Neural cell (in vitro differentiated cells): ENCODE measurements at regions not wholly inside any gene's neighbourhood (a gene's known extent, or its start where the extent isn't known, plus 50 kb on each side); places are given as distances from the start of the nearest gene placed in this dataset.

Experiments
- CTCF ChIP-seq: fragments of 450-650 bp; IDR thresholded peaks from 2 replicates; pipeline ENCODE4 v1.5.1; 2014; ENCODE audit warnings: antibody characterized with exemption, mild to moderate bottlenecking, moderate library complexity; ENCODE audit not compliant: poor library complexity, severe bottlenecking
- EP300 ChIP-seq: fragments of 450-650 bp; conservative IDR thresholded peaks from 2 replicates; pipeline ENCODE4 v1.6.1; 2014; ENCODE audit warnings: antibody characterized with exemption, mild to moderate bottlenecking, moderate library complexity; ENCODE audit not compliant: poor library complexity, severe bottlenecking
- EZH2 ChIP-seq: fragments of 200-600, 300-800 bp; shearing (Covaris generic), sonication (generic); IDR thresholded peaks from 2 replicates; pipeline ENCODE4 v1.6.1; 2014; ENCODE audit warnings: antibody characterized with exemption, low read length, borderline replicate concordance, mild to moderate bottlenecking; ENCODE audit not compliant: insufficient read depth, poor library complexity, severe bottlenecking
- MXI1 ChIP-seq: fragments of 450-650 bp; conservative IDR thresholded peaks from 2 replicates; pipeline ENCODE4 v1.6.1; 2014; ENCODE audit warnings: antibody characterized with exemption, mild to moderate bottlenecking; ENCODE audit not compliant: poor library complexity, severe bottlenecking
- POLR2AphosphoS5 ChIP-seq: IDR thresholded peaks from 2 replicates; pipeline ENCODE4 v1.6.1; 2012
- RAD21 ChIP-seq: fragments of 450-650 bp; conservative IDR thresholded peaks from 2 replicates; pipeline ENCODE4 v1.6.1; 2014; ENCODE audit warnings: antibody characterized with exemption, mild to moderate bottlenecking, moderate library complexity
- REST ChIP-seq: IDR thresholded peaks from 2 replicates; pipeline ENCODE4 v1.6.1; 2012; ENCODE audit warnings: borderline replicate concordance
- SMC3 ChIP-seq: fragments of 450-650 bp; conservative IDR thresholded peaks from 2 replicates; pipeline ENCODE4 v1.6.1; 2014; ENCODE audit warnings: antibody characterized with exemption, mild to moderate bottlenecking, moderate library complexity; ENCODE audit not compliant: poor library complexity
- TAF1 ChIP-seq: IDR thresholded peaks from 2 replicates; pipeline ENCODE4 v1.6.1; 2012; ENCODE audit warnings: low read depth

GRCh38 chr17:70420861-70421445 lies 251.6 kb downstream of the KCNJ2 start:
- TF ChIP-seq EZH2 (no peak), EP300 (no peak), CTCF (no peak), POLR2AphosphoS5 (no peak), TAF1 (no peak), SMC3 (no peak), REST (no peak), RAD21 (no peak), MXI1 (no peak)
